Adipocyte (in vitro differentiated cells): ENCODE measurements at regions not wholly inside any gene's neighbourhood (a gene's known extent, or its start where the extent isn't known, plus 50 kb on each side); places are given as distances from the start of the nearest gene placed in this dataset.

ENCODE experiments used
- DNase-seq: peaks from one replicate; pipeline ENCODE4 v3.0.0-alpha.2; 2015; ENCODE audit warnings: low read depth
- H3K27me3 ChIP-seq: replicated peaks from 2 replicates; pipeline ENCODE4 v1.7.0; 2013; ENCODE audit warnings: mild to moderate bottlenecking, low read length, moderate library complexity; ENCODE audit not compliant: control insufficient read depth, insufficient read depth
- H3K36me3 ChIP-seq: 2 replicates; pipeline ENCODE4 v1.7.0; 2013; ENCODE audit warnings: low read length, mild to moderate bottlenecking, moderate library complexity; ENCODE audit not compliant: control insufficient read depth, insufficient read depth, severe bottlenecking
- H3K4me1 ChIP-seq: 2 replicates; pipeline ENCODE4 v1.7.0; 2013; ENCODE audit warnings: mild to moderate bottlenecking, low read length, moderate library complexity; ENCODE audit not compliant: control insufficient read depth, insufficient read depth
- H3K4me3 ChIP-seq: 2 replicates; pipeline ENCODE4 v1.7.0; 2013; ENCODE audit warnings: mild to moderate bottlenecking, low read length, moderate library complexity
- H3K9ac ChIP-seq: 2 replicates; pipeline ENCODE4 v1.7.0; 2013; ENCODE audit warnings: mild to moderate bottlenecking, low read length, moderate library complexity
- H3K9me3 ChIP-seq: 2 replicates; pipeline ENCODE4 v1.7.0; 2013; ENCODE audit warnings: mild to moderate bottlenecking, low read length, moderate library complexity; ENCODE audit not compliant: control insufficient read depth

DNA sequence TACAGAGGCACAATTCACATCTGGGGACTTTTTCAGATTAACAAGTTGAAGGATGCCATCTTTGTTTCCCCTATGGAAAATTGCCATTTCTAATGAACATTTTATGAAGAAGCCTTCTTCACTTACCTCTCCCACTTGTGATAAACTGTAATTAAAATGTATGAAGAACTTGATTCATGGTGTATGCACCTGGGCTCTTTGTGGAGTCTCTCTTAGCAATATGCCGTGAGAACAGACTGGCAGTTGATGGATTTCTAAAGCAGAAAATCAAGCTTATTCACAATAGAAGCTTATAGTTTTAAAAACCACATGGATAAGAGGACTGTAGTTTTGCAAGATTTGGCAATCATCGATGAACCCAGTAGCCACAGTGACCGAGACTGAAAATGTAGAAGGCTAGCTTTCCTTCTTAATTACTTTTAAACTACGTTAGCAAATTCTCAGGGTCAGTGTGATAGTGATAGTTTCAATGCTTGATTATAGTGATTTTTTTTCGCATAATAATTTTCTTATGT lies 270.6 kb downstream of the PRL start:
- H3K4me3 ChIP-seq = no peak overlapping the region

DNA sequence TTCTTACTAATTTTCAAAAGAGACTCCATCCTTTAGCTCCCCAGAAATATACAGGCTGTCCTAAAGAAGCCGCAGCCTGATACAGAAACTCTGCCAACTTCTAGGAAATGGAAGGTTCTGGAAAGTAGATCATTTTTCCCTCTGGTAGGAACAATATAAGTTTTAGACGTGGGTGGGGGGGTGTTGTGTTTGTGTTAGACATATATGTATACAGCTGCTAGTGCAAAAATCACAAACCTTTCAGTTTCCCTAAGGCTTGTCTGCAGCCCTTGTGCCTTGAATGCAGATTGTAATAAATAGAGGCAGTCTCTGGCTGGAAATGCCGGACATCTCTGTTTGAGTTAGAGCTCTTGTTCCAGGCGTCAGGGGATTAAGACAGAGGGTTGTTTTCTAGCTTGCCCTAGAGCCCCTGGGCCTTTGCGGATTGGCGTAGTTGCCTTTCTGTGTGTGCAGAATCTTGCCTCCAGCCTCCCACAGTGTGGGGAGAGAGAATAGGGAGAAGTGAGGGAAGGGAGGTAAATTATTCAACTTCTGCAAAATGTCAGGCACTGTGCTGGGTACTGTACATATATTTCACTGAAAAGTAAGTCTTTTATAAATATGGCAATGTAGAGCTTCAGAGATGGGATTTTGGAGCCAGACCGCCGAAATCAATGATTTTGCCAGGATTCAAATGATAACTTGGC lies 269.7 kb downstream of the PRL start:
- no peak for DNase-seq
- Histone ChIP-seq H3K4me3 (no peak overlapping the region), H3K36me3 (no peaks in the 10 kb centered on the region), H3K4me1 (peaks cover 45% of the 10 kb centered on the region), H3K27me3 (no peaks in the 10 kb centered on the region), H3K9me3 (peaks cover 3% of the 10 kb centered on the region), H3K9ac (no peak overlapping the region)

More for the DNA sequence above, 270.6 kb downstream of the PRL start:
- Histone ChIP-seq H3K4me1 (peaks cover 39% of the 10 kb centered on the region), H3K27me3 (no peaks in the 10 kb centered on the region), H3K9me3 (peaks cover 8% of the 10 kb centered on the region), H3K36me3 (no peaks in the 10 kb centered on the region), H3K9ac (no peak overlapping the region)
- no peak for DNase-seq

DNA sequence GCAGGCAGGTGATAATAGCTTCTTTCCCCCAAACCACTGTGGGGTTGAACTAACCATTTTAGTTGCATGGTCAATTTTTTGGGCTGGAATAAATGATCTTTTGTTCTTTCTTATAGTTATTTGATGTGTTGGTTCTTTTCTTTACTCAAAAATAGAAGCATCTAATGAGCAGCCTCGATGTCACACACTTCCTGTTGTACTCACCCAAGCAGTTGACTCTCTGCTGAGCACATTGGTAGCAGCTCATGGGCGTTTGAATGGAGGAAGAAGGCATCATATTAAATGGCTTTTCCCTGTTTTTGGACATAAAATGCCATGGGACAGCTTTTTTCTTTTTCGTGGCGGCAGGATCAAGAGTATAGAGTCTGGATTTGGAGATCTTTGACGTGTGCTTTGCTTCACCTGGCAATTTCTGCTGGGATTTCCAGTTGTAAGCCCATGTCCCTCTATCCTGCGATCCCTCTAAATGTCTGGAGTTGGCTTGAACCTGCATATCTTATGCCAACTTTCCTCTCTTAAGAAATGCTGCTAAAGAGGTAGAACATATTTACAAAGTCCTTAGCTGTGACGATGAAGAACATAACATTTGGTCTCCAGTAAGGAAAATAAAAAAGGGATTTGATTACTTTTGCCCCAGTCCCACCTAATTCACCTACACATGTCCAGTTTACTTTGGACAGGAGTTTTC lies 268.3 kb downstream of the PRL start:
- peaks cover 45% of the 10 kb centered on the region for H3K4me1 ChIP-seq
- no peaks in the 10 kb centered on the region for H3K9me3 ChIP-seq
- DNase-seq = no peak
- H3K9ac ChIP-seq = peak overlapping the region; percentile 50
- H3K36me3 ChIP-seq = no peaks in the 10 kb centered on the region
- H3K27me3 ChIP-seq = no peaks in the 10 kb centered on the region
- peak overlapping the region; percentile 0 for H3K4me3 ChIP-seq

DNA sequence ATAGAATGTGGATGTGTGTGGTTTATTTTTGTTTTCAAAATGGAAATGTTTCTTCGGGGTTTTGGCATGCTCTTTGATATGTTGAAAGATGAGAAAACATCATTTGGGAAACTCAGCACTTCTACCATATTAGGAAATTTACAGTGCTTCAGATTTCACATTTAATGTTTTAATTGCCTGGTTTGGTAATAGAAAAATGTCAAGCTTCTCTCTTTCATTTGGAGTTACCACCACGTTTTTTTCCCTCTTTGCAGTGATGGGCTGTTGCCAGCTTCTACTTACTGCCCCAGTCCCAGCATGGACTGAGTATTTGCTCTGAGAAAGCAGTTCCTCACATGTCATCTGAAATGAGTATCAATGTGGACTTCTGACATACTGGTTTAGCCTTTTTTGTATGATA lies 267.7 kb downstream of the PRL start:
- H3K36me3 ChIP-seq = no peaks in the 10 kb centered on the region
- H3K9me3 ChIP-seq = no peaks in the 10 kb centered on the region
- DNase-seq = peak; percentile 44
- H3K4me1 ChIP-seq = peaks cover 45% of the 10 kb centered on the region
- H3K27me3 ChIP-seq = no peaks in the 10 kb centered on the region
- H3K4me3 ChIP-seq = peak overlapping the region; percentile 0
- peak overlapping the region; percentile 15 for H3K9ac ChIP-seq

DNA sequence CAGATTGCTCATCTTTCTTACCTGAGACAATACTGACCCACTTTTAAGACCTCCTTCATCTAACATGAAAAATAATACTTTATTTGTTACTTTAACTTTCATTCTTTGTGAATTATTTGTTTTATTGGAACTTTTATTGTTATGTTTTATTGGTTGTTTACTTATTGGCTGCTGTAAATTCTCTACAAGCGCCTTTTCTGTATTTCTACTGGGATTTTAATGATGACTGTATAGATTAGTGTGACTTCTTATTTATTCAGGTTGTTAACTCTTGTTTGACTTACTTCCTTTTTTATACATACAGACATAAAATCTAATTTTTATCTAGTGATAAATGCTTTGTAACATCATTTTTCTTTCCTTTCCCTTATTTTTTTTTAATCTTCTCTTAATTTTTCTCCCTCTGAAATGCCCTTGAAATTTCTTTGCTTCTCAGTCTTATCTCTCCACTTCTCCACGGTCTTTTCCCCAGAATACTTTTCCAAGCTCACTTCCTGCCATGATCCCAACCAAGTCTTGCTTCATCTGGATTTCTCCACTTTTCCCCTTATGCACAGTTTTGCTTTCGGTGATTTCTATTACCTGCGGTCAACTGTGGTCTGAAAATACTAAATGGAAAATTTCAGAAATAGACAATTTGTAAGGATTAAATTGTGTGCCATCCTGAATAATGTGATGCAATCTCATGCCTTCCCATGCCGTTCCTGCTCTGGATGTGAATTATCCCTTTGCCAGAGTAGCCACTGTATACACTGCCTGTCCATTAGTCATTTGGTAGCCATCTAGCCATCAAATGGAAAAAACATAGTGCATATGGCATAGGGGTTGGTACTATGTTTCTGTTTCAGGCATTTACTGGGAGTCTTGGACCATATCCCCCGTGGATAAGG lies 265.9 kb downstream of the PRL start:
- H3K27me3 ChIP-seq = no peaks in the 10 kb centered on the region
- no peak overlapping the region for H3K4me3 ChIP-seq
- H3K9me3 ChIP-seq = no peaks in the 10 kb centered on the region
- H3K9ac ChIP-seq = no peak overlapping the region
- DNase-seq = no peak
- peaks cover 38% of the 10 kb centered on the region for H3K4me1 ChIP-seq
- no peaks in the 10 kb centered on the region for H3K36me3 ChIP-seq

DNA sequence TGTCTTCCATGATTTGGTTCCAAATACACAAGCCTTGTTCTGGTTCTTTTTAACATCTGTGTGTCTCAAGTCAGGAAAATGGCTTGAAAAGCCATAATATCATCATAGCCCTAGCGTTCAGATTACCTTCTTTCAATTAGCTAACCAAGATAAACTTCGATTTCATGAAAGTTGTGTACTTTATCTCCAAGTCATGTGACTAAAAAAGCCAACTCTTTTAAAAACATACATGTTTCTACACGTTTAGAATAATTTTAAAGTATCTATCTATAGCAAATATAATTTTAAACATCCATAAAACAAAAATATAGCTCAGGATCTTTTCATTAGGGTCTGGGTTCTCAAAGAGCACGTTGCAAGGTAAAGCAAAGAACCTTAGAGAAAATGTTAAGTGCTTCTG lies 261.1 kb downstream of the PRL start:
- peaks cover 5% of the 10 kb centered on the region for H3K9me3 ChIP-seq
- no peak overlapping the region for H3K9ac ChIP-seq
- DNase-seq = no peak
- H3K4me3 ChIP-seq = no peak overlapping the region
- peaks cover 9% of the 10 kb centered on the region for H3K4me1 ChIP-seq
- no peaks in the 10 kb centered on the region for H3K27me3 ChIP-seq
- no peaks in the 10 kb centered on the region for H3K36me3 ChIP-seq

DNA sequence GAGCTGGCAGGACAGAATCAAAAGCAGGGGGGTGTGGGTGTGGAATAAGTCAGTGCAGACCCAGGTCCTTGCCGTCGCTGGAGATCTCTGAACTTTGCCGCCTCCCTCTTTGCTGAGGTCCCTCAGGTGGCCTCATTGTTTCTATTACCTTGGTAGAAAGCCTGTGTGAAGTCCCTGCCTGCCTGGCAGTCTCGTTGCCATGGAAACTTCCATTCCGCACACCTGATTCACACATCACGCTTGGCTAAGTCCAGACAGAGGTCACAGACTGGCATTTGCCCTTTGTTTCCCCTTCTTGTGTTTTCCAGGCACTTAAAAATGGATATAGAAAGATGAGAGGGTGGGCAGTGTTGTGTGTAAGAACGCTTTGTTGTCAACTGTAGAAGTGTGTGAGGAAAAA lies 260.6 kb downstream of the PRL start:
- no peak for DNase-seq
- no peak overlapping the region for H3K9ac ChIP-seq
- H3K9me3 ChIP-seq = peaks cover 8% of the 10 kb centered on the region
- H3K27me3 ChIP-seq = no peaks in the 10 kb centered on the region
- no peak overlapping the region for H3K4me3 ChIP-seq
- no peaks in the 10 kb centered on the region for H3K36me3 ChIP-seq
- peaks cover 5% of the 10 kb centered on the region for H3K4me1 ChIP-seq

DNA sequence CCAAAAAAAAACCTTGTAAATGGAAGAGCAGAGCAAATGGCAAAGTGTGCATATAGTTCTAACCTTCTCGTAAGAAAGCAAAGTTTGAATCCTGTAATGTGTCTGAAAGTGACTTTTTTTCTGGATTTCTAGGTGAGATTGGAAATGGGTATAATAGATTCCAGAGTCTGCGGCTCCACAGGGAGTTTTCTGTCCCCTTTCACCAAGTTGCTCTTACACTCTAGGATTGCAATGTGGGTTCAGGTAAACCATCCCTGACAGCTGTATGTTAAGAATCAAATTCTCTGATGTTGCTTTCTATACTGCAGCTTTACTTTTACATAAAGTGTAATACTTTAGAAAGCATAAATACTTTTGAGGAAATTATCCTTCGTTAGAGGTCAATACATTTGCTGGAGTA lies 260.1 kb downstream of the PRL start:
- Histone ChIP-seq H3K4me3 (no peak overlapping the region), H3K4me1 (peaks cover under 1% of the 10 kb centered on the region), H3K9me3 (peaks cover 8% of the 10 kb centered on the region), H3K36me3 (no peaks in the 10 kb centered on the region), H3K9ac (no peak overlapping the region), H3K27me3 (no peaks in the 10 kb centered on the region)
- no peak for DNase-seq

DNA sequence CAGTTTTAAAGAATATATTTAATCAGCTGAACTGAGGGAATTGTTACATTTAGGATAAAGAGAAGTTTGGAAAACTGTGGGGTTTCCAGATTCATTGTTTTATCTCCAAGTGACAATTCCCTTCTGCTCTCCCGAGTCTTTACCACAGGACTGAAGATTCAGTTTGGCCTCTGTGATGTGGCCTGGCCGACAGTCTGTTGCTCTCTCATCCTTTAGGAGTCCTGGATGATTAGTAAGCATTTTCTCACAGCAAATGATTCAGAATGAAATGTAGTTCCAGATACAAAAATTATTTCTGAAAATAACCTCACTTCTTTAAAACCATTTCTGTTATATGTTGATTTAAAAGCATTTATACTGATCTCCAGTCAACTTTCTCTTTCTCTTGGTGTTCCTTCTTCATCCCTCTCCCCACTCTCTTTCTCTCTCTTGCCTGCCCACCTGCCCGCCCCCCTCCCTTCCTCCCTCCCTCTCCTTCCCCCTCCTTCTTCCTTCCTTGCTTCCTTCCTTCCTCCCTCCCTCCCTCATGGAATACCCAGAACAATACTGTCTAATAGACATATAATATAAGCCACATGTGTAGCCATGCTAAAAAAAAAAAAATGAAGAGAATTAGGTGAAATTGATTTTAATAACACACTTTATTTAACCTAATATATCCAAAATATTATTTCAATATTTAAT lies 254.9 kb downstream of the PRL start:
- DNase-seq = peak; percentile 51
- no peaks in the 10 kb centered on the region for H3K27me3 ChIP-seq
- no peak overlapping the region for H3K9ac ChIP-seq
- H3K36me3 ChIP-seq = no peaks in the 10 kb centered on the region
- H3K9me3 ChIP-seq = peaks cover 8% of the 10 kb centered on the region
- H3K4me3 ChIP-seq = no peak overlapping the region
- H3K4me1 ChIP-seq = peaks cover 17% of the 10 kb centered on the region

DNA sequence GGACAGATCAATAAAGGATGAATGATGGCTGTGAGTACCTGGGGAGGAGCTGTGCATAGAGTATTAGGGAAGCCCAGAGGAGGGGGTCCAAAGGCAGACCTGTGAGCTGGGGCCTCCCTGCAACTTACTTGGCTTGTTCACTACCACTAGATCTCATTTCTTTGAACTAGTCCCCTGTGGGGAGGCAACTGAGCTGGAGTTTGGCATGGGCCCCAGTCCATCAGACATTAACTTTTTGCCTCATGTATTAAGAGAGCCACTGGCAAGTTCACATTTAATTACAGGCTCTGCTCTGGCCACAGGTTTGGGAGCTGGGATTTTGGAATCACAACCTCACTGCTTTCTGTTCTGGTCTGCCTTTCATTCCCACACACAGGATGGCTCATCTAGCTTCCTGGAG lies 254.1 kb downstream of the PRL start:
- Histone ChIP-seq H3K9ac (peak overlapping the region; percentile 19), H3K36me3 (no peaks in the 10 kb centered on the region), H3K4me1 (peaks cover 17% of the 10 kb centered on the region), H3K9me3 (peaks cover 8% of the 10 kb centered on the region), H3K4me3 (peak overlapping the region; percentile 69), H3K27me3 (no peaks in the 10 kb centered on the region)
- no peak for DNase-seq
